Inflammatory macrophage (primary cell): ENCODE measurements at regions not wholly inside any gene's neighbourhood (a gene's known extent, or its start where the extent isn't known, plus 50 kb on each side); places are given as distances from the start of the nearest gene placed in this dataset.
"Not testable (repeated sequence)": the region's sequence is repeated elsewhere in the genome, so short reads cannot be mapped to it uniquely, and the experiment has no call there.

Experiments
- DNase-seq, 2 donors: peaks; one replicate each; pipeline ENCODE4 v3.0.0-alpha.2; 2020 to 2022

DNA sequence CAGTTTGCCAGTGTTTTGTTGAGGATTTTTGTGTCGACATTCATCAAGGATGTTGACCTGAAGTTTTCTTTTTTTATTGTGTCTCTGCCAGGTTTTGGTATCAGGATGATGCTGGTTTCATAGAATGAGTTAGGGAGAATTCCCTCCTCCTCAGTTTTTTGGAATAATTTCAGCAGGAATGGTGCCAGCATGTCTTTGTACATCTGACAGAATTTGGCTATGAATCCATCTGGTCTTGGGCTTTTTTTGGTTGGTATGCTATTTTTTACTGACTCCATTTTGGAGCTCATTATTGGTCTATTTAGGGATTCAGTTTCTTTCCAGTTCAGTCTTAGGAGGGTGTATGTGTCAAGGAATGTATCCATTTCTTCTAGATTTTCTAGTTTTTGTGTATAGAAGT is 320.0 kb upstream of the PPP2R3A start:
- DNase-seq: no peak

DNA sequence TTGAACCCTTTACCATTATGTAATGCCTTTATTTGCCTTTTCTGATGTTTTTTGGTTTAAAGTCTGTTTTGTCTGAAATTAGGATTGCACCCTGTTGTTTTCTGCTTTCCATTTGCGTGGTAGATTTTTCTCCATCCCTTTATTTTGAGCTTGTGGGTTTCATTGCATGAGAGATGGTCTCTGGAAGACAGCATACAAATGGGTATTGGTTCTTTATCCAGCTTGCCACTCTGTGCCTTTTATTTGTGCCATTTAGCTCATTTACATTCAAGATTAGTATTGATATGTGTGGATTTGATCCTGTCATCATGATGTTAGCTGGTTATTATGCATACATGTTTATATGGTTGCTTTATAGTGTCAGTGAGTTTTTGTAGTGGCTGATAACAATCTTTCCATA is 318.7 kb upstream of the PPP2R3A start:
- DNase-seq: no peak

DNA sequence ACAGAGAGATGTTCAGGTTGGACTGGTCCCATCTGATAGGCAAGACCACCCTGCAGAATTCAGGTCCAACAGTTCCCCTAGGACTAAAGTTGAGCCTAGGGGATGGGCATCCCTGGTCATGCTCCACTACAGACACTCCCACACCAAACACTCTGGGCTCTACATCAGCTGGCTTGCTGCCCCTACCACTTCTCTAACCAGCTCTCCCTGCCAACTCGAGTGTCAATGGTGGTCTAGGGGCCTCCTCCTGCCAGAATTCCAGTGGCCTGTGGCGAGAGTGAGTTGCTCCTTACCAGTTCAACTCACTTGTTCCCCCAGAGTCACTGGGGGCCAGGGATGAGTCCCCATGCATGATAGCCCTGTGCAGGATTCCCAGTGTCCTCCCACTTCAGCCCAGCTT is 316.2 kb upstream of the PPP2R3A start:
- DNase-seq: no peak

DNA sequence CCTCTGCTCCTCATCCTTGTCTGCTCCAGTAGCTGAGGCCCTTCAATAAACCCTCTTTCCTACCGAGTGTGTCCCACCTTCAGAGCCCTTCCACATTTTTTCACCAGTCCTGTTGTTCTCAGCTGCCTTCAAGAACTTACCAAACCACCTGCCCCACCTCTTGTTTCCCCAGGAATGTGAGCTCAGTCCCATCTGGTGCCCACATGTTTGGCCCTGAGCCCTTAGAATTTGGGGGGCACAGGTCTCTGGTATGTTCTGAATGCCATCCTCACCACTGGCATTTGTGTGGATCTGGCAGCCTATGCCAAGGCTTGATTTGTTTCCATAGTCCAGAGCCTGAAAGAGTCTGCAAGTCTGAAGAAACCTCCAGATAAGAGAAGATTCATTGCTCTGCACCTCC is 315.2 kb upstream of the PPP2R3A start:
- DNase-seq: no peak

DNA sequence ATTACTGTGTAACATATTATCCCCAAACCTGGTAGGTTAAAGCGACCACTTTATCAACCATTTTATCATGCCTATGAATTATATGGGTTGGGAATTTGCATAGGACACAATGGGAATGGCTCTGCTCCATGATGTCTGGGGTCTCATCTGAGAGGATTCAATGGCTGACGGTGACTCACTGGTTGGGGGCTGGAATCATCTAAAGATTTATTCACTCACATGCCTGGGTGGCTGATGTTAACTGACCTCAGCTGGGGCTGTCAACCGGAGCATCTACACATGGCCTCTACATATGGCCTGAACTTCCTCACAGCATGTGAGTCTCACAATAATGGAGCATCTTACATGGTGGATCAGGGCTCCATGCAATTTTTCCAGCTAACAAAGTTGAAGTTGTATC is 313.1 kb upstream of the PPP2R3A start:
- DNase-seq: no peak

DNA sequence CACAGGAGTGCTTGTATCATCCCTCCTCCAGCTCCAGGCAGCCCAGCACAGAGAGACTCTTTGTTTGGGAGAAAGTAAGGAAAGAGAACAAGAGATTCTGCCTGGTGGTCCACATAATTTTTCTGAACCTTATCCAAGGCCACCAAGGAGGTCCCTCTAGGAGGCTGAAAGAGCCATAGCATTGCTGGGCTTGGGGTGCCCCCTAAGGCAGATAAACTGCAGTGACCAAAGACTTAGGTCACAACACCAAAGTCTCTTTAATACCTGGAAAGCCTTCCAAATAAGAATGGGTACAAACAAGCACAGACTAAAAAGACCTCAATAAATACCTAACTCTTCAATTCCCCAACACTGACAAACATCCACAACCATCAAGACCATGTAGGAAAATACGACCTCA is 310.2 kb upstream of the PPP2R3A start:
- DNase-seq: no peak

DNA sequence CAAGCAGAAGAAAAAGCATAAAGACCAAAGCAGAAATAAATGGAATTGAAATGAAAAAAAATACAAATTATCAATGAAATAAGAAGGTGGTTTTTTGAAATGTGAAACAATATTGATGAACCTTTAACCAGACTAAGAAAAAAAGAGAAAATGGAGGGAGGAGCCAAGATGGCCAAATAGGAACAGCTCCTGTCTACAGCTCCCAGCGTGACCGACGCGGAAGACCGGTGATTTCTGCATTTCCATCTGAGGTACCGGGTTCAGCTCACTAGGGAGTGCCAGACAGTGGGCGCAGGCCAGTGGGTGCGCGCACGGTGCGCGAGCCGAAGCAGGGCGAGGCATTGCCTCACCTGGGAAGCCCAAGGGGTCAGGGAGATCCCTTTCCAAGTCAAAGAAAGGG is 307.1 kb upstream of the PPP2R3A start:
- not testable (repeated sequence) for DNase-seq

DNA sequence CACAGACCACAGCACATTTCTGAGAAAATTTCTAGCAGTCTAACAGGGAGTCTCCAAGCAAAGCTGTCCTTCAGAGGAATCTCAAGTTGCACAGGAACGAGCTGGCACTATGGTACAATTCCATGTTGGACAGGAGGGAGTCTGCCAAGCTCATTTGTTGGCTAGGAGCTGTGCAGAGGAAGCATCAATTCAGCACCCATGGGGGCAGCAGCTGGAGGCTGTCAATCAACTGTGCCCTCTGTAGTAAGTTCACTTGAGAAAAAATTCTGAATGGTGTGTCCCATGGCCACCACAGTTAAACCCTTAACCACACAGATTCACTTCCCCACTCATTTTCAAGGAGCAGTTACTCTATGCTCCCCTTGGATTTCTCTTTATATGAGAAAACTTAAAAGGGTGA is 298.5 kb upstream of the PPP2R3A start:
- no peak for DNase-seq

DNA sequence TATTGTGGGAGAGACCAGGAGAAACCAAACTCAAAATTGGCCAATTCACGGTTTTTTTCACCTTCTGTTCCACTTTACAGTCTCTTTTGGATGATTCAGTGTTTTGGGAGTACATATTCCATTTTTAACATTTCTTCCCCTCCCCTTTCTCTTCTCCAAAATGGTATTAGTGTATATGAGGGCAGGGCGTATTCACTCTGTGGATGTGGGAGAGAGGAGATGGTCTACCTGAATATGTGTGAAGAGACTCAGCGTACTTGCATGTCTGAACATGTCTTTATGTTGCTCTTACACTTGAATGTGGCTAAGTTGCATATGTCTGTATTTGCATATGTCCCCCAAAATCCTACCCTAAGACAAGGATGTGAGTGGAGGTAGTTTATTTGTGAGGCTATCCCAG is 291.0 kb upstream of the PPP2R3A start:
- no peak for DNase-seq

DNA sequence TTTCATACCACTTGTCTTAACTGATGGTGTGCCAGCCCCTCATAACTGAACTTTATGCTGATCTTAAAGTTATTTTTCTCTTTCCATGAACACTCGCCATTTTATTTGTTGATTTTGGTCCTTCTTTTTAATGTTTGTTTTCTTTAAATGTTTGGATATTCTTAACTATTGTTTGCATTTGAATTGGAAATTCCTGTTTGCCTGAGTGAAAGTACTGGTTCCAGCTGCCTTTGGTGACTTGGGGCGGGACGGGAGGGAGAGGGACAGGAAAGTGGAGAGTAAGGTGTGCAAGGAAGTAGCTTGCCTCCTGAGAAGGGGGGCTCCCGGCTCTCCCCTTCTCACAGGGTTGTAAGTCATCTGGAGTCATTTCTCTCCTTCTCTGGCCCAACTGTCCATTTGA is 287.1 kb upstream of the PPP2R3A start:
- no peak for DNase-seq

DNA sequence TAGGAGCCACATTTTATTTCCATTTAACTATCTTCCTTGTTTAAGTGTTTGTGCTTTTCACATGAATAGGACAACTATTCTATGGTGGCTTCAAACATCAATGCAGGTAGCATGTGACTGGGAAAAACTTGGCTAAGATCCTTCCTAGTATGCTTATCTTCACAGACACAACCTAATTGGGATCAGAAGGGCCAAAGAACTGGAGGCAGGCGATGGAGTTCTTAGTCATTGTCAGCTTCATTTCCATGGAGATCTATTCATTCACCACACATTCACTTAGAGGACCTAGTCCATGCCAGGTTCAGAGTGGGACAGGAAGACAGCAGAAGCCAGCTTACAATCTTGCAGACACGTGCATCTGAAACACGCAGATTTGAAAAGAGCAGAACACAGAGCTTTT is 277.5 kb upstream of the PPP2R3A start:
- no peak for DNase-seq

DNA sequence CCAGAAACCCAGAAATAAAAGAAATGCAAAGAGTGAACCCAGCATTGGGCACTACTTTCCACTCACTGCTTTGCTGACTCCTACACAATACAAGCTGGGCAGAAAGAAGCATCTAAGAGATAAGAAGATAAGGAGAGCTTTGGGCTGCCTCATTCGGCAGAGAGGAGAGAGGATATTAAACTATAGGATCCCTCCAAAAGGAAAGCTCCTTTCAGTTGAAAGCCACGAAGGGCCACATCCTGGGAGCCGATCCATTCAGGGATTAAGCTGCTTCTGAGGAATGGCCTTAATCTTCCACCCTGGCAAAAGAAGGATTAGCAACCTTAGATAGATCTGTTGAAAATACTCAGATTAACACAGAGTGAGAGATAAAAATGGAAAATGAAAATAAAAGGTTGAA is 274.9 kb upstream of the PPP2R3A start:
- no peak for DNase-seq

DNA sequence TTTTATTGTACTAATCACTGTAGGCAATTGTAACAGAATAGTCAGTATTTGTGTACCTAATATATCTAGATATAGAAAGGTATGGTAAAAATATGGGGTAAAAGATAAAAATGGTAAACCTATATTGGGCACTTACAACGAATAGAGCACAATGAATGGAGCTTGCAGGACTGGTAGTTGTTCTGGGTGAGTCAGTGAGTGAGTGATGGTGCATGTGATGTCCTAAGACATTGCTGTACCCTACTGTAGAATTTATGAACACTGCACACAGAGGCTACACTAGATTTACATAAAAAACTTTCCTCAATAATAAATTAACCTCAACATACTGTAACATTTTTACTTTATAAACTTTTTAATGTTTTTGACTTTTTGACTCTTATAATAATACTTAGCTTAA is 274.3 kb upstream of the PPP2R3A start:
- DNase-seq: no peak

DNA sequence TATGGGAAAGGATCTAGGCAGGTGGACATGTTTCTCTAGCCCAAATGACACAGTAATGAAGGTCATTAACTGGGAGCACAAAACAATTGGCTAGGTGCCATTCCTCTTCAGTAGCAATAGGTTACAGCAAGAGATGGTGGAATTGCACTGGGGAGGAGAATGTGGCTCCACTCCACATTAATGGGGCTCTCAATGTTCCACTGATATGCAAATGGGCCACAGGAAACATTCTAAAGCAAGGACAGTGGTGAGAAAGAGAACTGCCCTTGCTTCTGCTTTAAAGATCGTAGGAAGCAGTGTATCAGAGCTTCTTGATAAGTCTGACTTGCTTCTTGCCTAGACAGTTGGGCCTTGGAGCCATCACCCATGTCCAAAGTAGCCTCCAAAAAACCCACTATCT is 271.4 kb upstream of the PPP2R3A start:
- no peak for DNase-seq

DNA sequence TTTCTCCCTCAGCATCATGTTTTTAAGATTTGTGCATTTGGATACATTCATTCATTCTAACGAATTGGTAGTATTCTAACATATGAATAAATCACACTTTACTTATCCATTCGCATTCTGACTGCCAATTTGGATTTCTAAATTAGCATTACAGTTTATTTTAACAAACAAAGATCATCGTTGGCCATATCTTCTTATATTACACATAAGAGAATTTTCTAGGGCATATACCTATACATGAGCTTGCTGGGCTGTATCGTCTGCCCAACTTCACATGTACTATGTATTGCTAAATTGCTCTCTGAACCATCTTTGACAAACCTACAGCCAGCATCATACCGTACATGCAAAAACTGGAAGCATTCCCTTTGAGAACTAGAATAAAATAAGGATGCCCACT is 265.8 kb upstream of the PPP2R3A start:
- DNase-seq: no peak

DNA sequence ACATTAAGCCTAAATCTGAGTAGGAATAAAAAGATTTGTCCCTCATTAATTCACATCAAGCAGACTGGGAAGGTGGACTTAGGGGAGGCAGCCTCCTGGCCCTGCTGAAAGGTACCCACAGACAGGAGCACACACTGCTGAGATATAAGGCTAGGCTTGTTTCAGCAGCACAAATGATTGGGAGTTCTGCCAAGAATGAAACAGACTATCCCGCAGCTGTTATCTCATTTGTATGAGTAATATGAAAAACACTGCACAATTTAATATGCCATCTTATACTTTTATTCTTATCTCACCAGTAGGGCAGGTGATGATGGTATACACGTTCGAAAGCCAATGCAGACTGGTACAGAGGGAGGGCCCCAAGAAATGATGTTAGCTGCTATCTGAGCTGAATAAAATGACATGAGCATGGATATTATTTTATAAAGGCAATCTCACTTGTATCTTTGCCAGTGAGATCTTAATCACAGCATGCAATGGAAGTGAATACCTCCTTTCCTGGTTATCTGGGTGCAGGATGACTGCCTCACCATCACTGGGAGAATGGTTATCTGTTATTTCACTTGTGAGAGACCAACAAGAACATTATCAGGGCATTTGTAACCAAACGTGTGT is 258.7 kb upstream of the PPP2R3A start:
- DNase-seq: no peak

DNA sequence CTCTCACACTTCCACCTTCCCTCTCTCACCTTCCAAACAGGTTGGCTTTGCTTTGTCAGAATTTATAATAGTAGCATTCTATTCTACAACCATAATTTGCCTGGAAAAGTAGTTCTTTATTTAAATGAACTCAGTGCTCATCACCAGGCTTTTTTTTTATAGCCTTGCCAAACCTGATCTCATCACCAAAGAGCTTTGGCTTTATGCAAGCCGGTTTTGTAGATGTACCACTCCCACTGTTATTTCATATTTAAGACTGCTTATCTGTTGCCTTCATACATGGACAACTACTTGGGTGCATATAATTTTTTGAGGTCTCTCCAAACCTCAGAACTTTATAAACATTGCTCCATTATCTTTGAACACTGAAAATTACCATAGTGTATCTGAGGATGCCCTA is 246.1 kb upstream of the PPP2R3A start:
- DNase-seq: no peak

DNA sequence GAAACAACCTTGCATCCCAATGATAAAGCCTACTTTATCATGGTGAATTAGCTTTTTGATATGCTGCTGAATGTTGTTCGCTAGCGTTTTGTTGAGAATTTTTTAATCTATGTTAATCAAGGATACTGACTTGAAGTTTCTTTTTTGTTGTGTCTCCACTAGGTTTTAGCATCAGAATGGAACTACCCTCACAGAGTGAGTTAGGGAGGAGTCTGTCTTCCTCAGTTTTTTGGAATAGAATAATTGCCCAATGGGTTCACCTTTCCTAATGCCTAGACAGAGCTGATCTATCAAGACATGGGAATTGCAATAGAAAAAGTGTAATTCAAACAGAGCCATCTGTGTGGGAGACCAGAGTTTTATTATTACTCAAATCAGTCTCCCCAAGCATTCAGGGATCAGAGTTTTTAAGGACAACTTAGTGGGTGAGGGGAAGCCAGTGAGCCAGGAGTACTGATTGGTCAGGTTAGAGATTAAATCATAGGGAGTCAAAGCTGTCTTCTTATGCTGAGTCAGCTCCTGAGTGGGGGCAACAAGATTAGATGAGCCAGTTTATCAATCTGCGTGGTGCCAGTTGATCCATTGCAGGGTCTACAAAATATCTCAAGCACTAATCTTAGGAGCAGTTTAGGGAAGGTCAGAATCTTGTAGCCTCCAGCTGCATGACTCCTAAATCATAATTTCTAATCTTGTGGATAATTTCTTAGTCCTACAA is 237.4 kb upstream of the PPP2R3A start:
- no peak for DNase-seq

DNA sequence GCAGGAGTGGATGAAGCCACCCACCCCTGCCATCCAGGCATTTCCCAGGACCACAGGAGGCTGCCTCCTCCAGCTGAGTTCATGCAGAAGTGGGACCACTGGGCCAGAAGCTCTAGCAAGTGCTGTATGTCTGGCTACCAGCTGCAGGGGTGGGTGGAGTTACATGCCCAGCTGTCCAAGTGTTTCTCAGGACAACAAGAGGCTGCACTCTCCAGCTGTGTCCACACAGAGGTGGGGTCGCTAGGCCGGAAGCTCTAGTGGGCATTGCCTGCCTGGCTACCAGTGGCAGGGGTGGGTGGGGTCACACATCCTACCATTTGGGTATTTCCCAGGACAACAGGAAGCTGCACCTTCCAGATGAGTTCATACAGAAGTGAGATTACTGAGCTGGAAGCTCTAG is 234.0 kb upstream of the PPP2R3A start:
- no peak for DNase-seq

DNA sequence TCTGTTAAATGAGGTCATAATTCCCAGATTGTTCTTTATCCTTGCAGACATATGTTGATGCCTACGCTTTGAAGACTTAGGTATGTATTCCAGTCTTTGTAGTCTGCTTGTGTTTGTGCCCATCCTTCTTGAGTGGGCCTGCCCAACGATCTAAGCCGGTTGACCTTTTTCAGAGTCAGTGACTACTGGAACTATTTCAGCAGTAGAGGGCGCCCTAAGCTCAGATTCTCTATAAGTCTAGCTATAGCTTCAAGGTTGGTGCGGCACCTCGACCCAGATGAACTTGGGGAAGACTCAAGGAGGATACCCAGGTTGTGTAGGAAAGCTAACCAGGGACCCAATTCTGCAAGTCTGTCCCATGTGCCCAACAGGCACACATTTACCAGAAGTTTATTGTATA is 228.8 kb upstream of the PPP2R3A start:
- DNase-seq: peak; percentile 3 to 8

DNA sequence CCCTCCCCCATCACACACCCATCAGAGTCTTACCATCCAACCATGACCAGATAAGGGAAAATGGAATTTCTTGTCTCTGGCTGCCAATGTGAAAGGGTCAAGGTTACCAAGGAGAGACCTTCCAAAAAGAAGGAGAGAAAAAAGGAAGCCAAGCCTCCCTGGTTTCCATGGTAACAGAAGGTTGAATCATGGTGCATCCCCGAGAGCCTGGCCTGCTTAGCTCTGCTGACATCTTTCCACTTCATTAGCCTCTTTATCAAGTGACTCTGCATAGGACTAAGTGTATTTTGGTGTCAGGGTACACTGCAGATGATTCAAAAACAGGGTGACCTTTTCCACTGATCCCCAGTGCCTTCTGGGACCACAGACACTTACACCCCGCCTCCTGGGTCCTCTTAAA is 225.7 kb upstream of the PPP2R3A start:
- DNase-seq: no peak

DNA sequence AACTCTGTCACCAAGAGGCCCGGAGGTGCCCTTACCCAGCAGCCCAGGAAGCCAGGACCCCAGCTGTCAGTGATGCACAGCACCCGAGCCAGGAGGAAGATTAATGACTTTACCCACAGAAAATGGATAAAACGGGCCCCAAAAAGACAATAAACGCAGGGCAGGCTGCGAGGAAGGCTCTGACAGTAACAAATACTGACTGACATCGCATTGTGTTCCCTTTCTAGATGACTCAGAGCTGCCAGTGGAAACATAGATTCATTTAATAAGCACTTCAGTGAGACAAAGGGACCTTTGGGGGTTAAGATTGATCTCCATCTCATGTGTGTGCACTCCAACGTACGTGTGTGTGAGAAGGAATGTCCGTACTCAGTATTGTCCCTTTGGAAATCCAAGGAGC is 225.3 kb upstream of the PPP2R3A start:
- no peak for DNase-seq

DNA sequence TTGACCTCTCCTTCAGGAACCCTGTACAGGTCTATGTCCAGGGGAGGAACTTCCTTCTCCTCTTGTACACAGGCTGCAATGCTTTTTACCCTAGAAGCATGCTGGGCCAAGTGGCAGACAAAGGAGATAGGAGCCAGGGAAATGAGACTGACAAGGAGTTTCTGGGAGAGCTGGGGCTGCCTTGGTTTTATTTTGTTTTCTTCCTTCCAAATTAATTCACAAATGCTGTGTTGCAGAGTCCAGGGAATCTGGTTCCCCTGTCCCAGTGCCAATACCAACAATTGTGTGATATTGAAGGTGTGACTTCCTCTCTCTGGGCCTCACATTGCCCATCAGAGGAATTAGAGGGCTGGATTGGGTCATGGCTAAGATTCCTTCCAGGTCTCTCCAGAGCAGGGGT is 224.8 kb upstream of the PPP2R3A start:
- DNase-seq: no peak

DNA sequence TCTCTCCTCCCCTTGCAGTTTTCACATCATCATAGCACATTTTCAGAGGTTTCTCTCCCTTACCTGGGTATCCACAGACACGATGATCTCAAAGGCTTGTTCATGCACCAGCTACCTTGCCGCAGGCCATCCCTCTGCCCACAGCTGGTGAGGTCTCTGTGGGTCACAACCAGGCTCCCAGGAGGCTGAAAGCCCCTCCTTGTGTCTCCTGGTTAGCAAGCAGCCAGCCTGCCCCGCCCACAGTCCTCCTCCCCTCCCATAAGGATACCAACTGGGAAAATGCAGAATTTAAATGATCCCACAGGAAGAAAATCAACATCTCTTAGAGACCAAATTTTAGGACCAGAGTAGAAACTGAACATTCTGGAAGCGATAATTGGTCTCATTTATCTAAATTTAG is 213.5 kb upstream of the PPP2R3A start:
- DNase-seq: no peak

DNA sequence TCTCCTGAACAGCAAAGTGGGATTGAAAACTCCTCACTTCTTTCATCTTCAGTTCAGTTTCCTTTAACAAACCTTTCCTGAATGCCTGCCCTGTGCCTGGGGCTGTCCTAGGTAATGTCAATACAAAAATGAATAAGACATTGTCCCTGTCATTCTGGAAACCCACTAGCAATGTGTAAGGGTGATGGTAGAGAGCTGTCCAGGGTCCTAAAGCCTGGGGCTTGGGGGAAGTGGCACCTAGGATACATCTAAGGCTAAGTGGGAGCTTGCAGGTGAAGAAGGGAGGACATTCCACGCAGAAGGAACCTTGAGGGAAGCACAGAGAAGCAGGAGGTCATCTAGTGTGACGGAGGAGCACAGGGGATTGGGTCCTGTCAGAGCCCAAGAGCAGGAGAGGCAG is 212.7 kb upstream of the PPP2R3A start:
- no peak for DNase-seq
